Activated gamma-delta T cell treated with Interleukin-2 at 50 U/mL for 16 hours (primary cell): ENCODE measurements at regions not wholly inside any gene's neighbourhood (a gene's known extent, or its start where the extent isn't known, plus 50 kb on each side); places are given as distances from the start of the nearest gene placed in this dataset.
"Not testable (repeated sequence)": the region's sequence is repeated elsewhere in the genome, so short reads cannot be mapped to it uniquely, and the experiment has no call there.

Source experiments
- DNase-seq: peaks from one replicate; pipeline ENCODE4 v3.0.0-alpha.2; 2020

- DNase-seq, result not testable (repeated sequence)
Measured at GRCh38 chr1:224028802-224029201, 85.1 kb upstream of the FBXO28 start.

- not testable (repeated sequence) for DNase-seq
Measured at GRCh38 chr1:224023122-224023521, 90.8 kb upstream of the FBXO28 start.

GRCh38 chr1:224022249-224022970 is 91.5 kb upstream of the FBXO28 start:
- not testable (repeated sequence) for DNase-seq

GRCh38 chr1:224019866-224020265 is 94.0 kb upstream of the FBXO28 start:
- DNase-seq, result not testable (repeated sequence)

GRCh38 chr1:224015782-224016181 is 98.1 kb upstream of the FBXO28 start:
- DNase-seq, result not testable (repeated sequence)

- no peak for DNase-seq
Measured at GRCh38 chr1:224014330-224014649, 99.6 kb upstream of the FBXO28 start.

- not testable (repeated sequence) for DNase-seq
Measured at GRCh38 chr1:224013626-224014329, 100.1 kb upstream of the FBXO28 start.

- DNase-seq, result not testable (repeated sequence)
Measured at GRCh38 chr1:224012807-224013434, 101.0 kb upstream of the FBXO28 start.

- DNase-seq, result not testable (repeated sequence)
Measured at GRCh38 chr1:224012162-224012561, 101.7 kb upstream of the FBXO28 start.

- DNase-seq, result not testable (repeated sequence)
Measured at GRCh38 chr1:224011751-224012150, 102.2 kb upstream of the FBXO28 start.

- DNase-seq, result not testable (repeated sequence)
Measured at GRCh38 chr1:224011153-224011552, 102.8 kb upstream of the FBXO28 start.

- DNase-seq, result not testable (repeated sequence)
Measured at GRCh38 chr1:224005973-224006372, 107.9 kb upstream of the FBXO28 start.

- peak; percentile 56 for DNase-seq
Measured at GRCh38 chr1:224004552-224005315, 109.2 kb upstream of the FBXO28 start.

- not testable (repeated sequence) for DNase-seq
Measured at GRCh38 chr1:224003896-224004295, 110.0 kb upstream of the FBXO28 start.

- DNase-seq, result not testable (repeated sequence)
Measured at GRCh38 chr1:224001757-224002156, 112.2 kb upstream of the FBXO28 start.

GRCh38 chr1:223999761-224000160 is 114.2 kb upstream of the FBXO28 start:
- not testable (repeated sequence) for DNase-seq

GRCh38 chr1:223998676-223999455 is 115.0 kb upstream of the FBXO28 start:
- not testable (repeated sequence) for DNase-seq

GRCh38 chr1:223996376-223996775 is 117.5 kb upstream of the FBXO28 start:
- not testable (repeated sequence) for DNase-seq

GRCh38 chr1:223992456-223993246 is 121.3 kb upstream of the FBXO28 start:
- DNase-seq, result peak; percentile 100

- DNase-seq, result not testable (repeated sequence)
Measured at GRCh38 chr1:223991297-223991857, 122.5 kb upstream of the FBXO28 start.

GRCh38 chr1:223961985-223962384 is 116.2 kb upstream of the TP53BP2 start:
- not testable (repeated sequence) for DNase-seq
